ENCODE measurements at regions not wholly inside any gene's neighbourhood (a gene's known extent, or its start where the extent isn't known, plus 50 kb on each side); places are given as distances from the start of the nearest gene placed in this dataset.
A peak's percentile ranks its signal among the peaks of the same experiment; 100 is the strongest.

- Histone ChIP-seq H3K4me2 (ENCODE audit: low read length) (peak overlapping the region; percentile 65), H3K27ac (ENCODE audit: low read depth, low read length) (peak overlapping the region; percentile 46), H3K4me3 (ENCODE audit: insufficient read depth, low read depth, low read length) (no peak overlapping the region), H3K27me3 (ENCODE audit: insufficient read depth, low read length) (peaks cover 2% of the 10 kb centered on the region), H2AFZ (ENCODE audit: low read depth, low read length) (no peak overlapping the region), H3K79me2 (ENCODE audit: insufficient read depth, low read length) (no peaks in the 10 kb centered on the region), H4K20me1 (ENCODE audit: insufficient read depth, low read length) (no peaks in the 10 kb centered on the region), H3K9ac (ENCODE audit: low read length) (peak overlapping the region; percentile 50), H3K9me3 (ENCODE audit: insufficient read depth, low read depth, low read length) (peaks cover 5% of the 10 kb centered on the region), H3K4me1 (ENCODE audit: insufficient read depth, low read length) (peaks cover 23% of the 10 kb centered on the region), H3K36me3 (ENCODE audit: insufficient read depth, low read length) (no peaks in the 10 kb centered on the region)
- FAIRE-seq (peak; percentile 32), DNase-seq (ENCODE audit: low read depth) (no peak)
- Mint-ChIP-seq H3K27ac (ENCODE audit: unreplicated experiment) (no peak overlapping the region), H3K4me1 (ENCODE audit: low read depth, unreplicated experiment) (peaks cover 1% of the 10 kb centered on the region), H3K27me3 (ENCODE audit: low read depth, unreplicated experiment) (peaks cover 71% of the 10 kb centered on the region), H3K4me3 (ENCODE audit: unreplicated experiment) (no peak overlapping the region), H3K9me3 (ENCODE audit: unreplicated experiment) (peaks cover 11% of the 10 kb centered on the region), H3K36me3 (ENCODE audit: low read depth, unreplicated experiment) (no peaks in the 10 kb centered on the region)
- TF ChIP-seq EZH2 (IDR thresholded peaks at IDR 0.05; ENCODE audit: insufficient read depth, low read length) (no peak), CTCF (IDR thresholded peaks at IDR 0.05; ENCODE audit: insufficient read depth, low read depth, low read length) (no peak)
Observed at GRCh38 chr16:86458149-86458777, 52.1 kb upstream of the FOXF1 start.

GRCh38 chr16:86459266-86459665 is 51.1 kb upstream of the FOXF1 start:
- H3K27me3 ChIP-seq (ENCODE audit: insufficient read depth, low read length), result peaks cover 2% of the 10 kb centered on the region
- no peaks in the 10 kb centered on the region for H3K36me3 ChIP-seq (ENCODE audit: insufficient read depth, low read length)
- peaks cover 23% of the 10 kb centered on the region for H3K4me1 ChIP-seq (ENCODE audit: insufficient read depth, low read length)
- H3K4me3 ChIP-seq (ENCODE audit: insufficient read depth, low read depth, low read length), result no peak overlapping the region
- H3K9ac ChIP-seq (ENCODE audit: low read length), result no peak overlapping the region
- TF ChIP-seq CTCF (IDR thresholded peaks at IDR 0.05; ENCODE audit: insufficient read depth, low read depth, low read length), result no peak
- TF ChIP-seq EZH2 (IDR thresholded peaks at IDR 0.05; ENCODE audit: insufficient read depth, low read length), result no peak
- no peak overlapping the region for H3K27ac ChIP-seq (ENCODE audit: low read depth, low read length)
- H3K4me1 Mint-ChIP-seq (ENCODE audit: low read depth, unreplicated experiment), result peaks cover 1% of the 10 kb centered on the region
- H3K4me3 Mint-ChIP-seq (ENCODE audit: unreplicated experiment), result no peak overlapping the region
- no peaks in the 10 kb centered on the region for H3K36me3 Mint-ChIP-seq (ENCODE audit: low read depth, unreplicated experiment)
- no peaks in the 10 kb centered on the region for H4K20me1 ChIP-seq (ENCODE audit: insufficient read depth, low read length)
- no peak overlapping the region for H3K27ac Mint-ChIP-seq (ENCODE audit: unreplicated experiment)
- H3K79me2 ChIP-seq (ENCODE audit: insufficient read depth, low read length), result no peaks in the 10 kb centered on the region
- DNase-seq (ENCODE audit: low read depth) (no peak), FAIRE-seq (no peak)
- H3K9me3 ChIP-seq (ENCODE audit: insufficient read depth, low read depth, low read length), result peaks cover 8% of the 10 kb centered on the region
- H3K4me2 ChIP-seq (ENCODE audit: low read length), result peak overlapping the region; percentile 14
- H3K9me3 Mint-ChIP-seq (ENCODE audit: unreplicated experiment), result peaks cover 7% of the 10 kb centered on the region
- peaks cover 63% of the 10 kb centered on the region for H3K27me3 Mint-ChIP-seq (ENCODE audit: low read depth, unreplicated experiment)
- H2AFZ ChIP-seq (ENCODE audit: low read depth, low read length), result peak overlapping the region; percentile 41

Data from astrocyte (in vitro differentiated cells and primary cell).